ENCODE measurements at regions not wholly inside any gene's neighbourhood (a gene's known extent, or its start where the extent isn't known, plus 50 kb on each side); places are given as distances from the start of the nearest gene placed in this dataset.

DNA sequence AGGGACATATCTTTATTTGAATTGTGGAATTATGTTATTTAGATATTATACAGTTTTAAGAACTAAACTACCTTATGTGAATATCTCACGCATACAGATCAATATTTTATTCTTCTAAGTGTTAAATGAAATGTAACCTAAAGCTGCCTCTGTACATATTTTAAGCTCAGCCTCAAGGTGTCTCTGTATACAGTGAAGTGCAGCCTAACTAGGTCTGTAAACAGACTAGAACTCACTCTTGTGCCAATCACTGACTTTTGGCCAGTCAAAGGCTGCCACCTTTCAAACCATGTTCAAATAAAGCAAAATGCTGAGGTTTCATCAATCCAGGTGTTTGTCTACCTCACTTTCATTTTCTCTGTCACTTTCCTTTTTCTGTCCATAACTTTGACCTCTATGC lies 1074.5 kb upstream of the PRKX start:
- TF ChIP-seq, protein P1, sequence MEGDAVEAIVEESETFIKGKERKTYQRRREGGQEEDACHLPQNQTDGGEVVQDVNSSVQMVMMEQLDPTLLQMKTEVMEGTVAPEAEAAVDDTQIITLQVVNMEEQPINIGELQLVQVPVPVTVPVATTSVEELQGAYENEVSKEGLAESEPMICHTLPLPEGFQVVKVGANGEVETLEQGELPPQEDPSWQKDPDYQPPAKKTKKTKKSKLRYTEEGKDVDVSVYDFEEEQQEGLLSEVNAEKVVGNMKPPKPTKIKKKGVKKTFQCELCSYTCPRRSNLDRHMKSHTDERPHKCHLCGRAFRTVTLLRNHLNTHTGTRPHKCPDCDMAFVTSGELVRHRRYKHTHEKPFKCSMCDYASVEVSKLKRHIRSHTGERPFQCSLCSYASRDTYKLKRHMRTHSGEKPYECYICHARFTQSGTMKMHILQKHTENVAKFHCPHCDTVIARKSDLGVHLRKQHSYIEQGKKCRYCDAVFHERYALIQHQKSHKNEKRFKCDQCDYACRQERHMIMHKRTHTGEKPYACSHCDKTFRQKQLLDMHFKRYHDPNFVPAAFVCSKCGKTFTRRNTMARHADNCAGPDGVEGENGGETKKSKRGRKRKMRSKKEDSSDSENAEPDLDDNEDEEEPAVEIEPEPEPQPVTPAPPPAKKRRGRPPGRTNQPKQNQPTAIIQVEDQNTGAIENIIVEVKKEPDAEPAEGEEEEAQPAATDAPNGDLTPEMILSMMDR (IDR thresholded peaks at IDR 0.05; ENCODE audit: low read length): no peak
- no peak for TF ChIP-seq EZH2 (IDR thresholded peaks at IDR 0.05; ENCODE audit: borderline replicate concordance, low read length)

All from OCI-LY1 (cell line).